ENCODE measurements at regions not wholly inside any gene's neighbourhood (a gene's known extent, or its start where the extent isn't known, plus 50 kb on each side); places are given as distances from the start of the nearest gene placed in this dataset.

- no peaks in the 10 kb centered on the region for H4K20me1 ChIP-seq (ENCODE audit: low read length)
- POLR2A ChIA-PET (ENCODE audit: unreplicated experiment) = no interaction called here
Measured at GRCh38 chrX:134737061-134737460, 59.9 kb downstream of the PABIR2 start.

GRCh38 chrX:134736356-134736755 lies 60.6 kb downstream of the PABIR2 start:
- TF ChIP-seq EZH2 (IDR thresholded peaks at IDR 0.05; ENCODE audit: low read length, unreplicated experiment) = no peak
- no peak for TF ChIP-seq CTCF (conservative IDR thresholded peaks at IDR 0.05; ENCODE audit: low read depth, low read length)
- no peak for TF ChIP-seq EZH2phosphoT487 (IDR thresholded peaks at IDR 0.05; ENCODE audit: borderline replicate concordance, low read length)
- Histone ChIP-seq H3K27ac (ENCODE audit: low read length) (no peak overlapping the region), H4K20me1 (ENCODE audit: low read length) (no peaks in the 10 kb centered on the region), H3K4me3 (ENCODE audit: low read length) (no peak overlapping the region), H3K9me2 (replicated peaks; ENCODE audit: low read length) (no peaks in the 10 kb centered on the region), H3K79me2 (ENCODE audit: low read length) (no peaks in the 10 kb centered on the region), H3K36me3 (ENCODE audit: low read depth, low read length) (no peaks in the 10 kb centered on the region), H3K9me3 (ENCODE audit: low read length) (no peaks in the 10 kb centered on the region), H3K4me1 (ENCODE audit: insufficient read depth, low read length) (no peaks in the 10 kb centered on the region), H3K4me2 (ENCODE audit: low read length) (no peak overlapping the region), H3F3A (ENCODE audit: low read length, unreplicated experiment) (no peaks in the 10 kb centered on the region), H2AFZ (ENCODE audit: low read length) (no peak overlapping the region), H3K27me3 (ENCODE audit: low read length) (no peaks in the 10 kb centered on the region), H3K9ac (ENCODE audit: low read length) (no peak overlapping the region)
- POLR2A ChIA-PET (ENCODE audit: unreplicated experiment) = no interaction called here
- DNase-seq (no peak), ATAC-seq (no peak)
- intact Hi-C loops (cut with micrococcal nuclease) = no loop called here
- CTCF ChIA-PET = no interaction called here
- no TSS peak for BruUV-seq (replicated peaks)

More at GRCh38 chrX:134737061-134737460, 59.9 kb downstream of the PABIR2 start:
- no peaks in the 10 kb centered on the region for H3F3A ChIP-seq (ENCODE audit: low read length, unreplicated experiment)
- CTCF ChIA-PET = no interaction called here
- H3K79me2 ChIP-seq (ENCODE audit: low read length) = no peaks in the 10 kb centered on the region
- no peak overlapping the region for H2AFZ ChIP-seq (ENCODE audit: low read length)
- no peaks in the 10 kb centered on the region for H3K27me3 ChIP-seq (ENCODE audit: low read length)
- no peaks in the 10 kb centered on the region for H3K36me3 ChIP-seq (ENCODE audit: low read depth, low read length)
- no peak overlapping the region for H3K4me3 ChIP-seq (ENCODE audit: low read length)
- H3K4me2 ChIP-seq (ENCODE audit: low read length) = no peak overlapping the region
- H3K4me1 ChIP-seq (ENCODE audit: insufficient read depth, low read length) = no peaks in the 10 kb centered on the region
- no peaks in the 10 kb centered on the region for H3K9me2 ChIP-seq (replicated peaks; ENCODE audit: low read length)
- no peaks in the 10 kb centered on the region for H3K9me3 ChIP-seq (ENCODE audit: low read length)
- ATAC-seq = no peak
- no peak overlapping the region for H3K9ac ChIP-seq (ENCODE audit: low read length)
- intact Hi-C loops (cut with micrococcal nuclease) = no loop called here
- H3K27ac ChIP-seq (ENCODE audit: low read length) = no peak overlapping the region
- no TSS peak for BruUV-seq (replicated peaks)
- TF ChIP-seq CTCF (conservative IDR thresholded peaks at IDR 0.05; ENCODE audit: low read depth, low read length) (no peak), EZH2 (IDR thresholded peaks at IDR 0.05; ENCODE audit: low read length, unreplicated experiment) (no peak), EZH2phosphoT487 (IDR thresholded peaks at IDR 0.05; ENCODE audit: borderline replicate concordance, low read length) (no peak)
- no peak for DNase-seq

- POLR2A ChIA-PET (ENCODE audit: unreplicated experiment) = no interaction called here
- Histone ChIP-seq H3K4me2 (ENCODE audit: low read length) (no peak overlapping the region), H4K20me1 (ENCODE audit: low read length) (no peaks in the 10 kb centered on the region), H3K9ac (ENCODE audit: low read length) (no peak overlapping the region), H3K36me3 (ENCODE audit: low read depth, low read length) (no peaks in the 10 kb centered on the region), H3K27ac (ENCODE audit: low read length) (no peak overlapping the region), H3K79me2 (ENCODE audit: low read length) (no peaks in the 10 kb centered on the region), H3K9me3 (ENCODE audit: low read length) (no peaks in the 10 kb centered on the region), H3F3A (ENCODE audit: low read length, unreplicated experiment) (no peaks in the 10 kb centered on the region), H3K9me2 (replicated peaks; ENCODE audit: low read length) (no peaks in the 10 kb centered on the region), H2AFZ (ENCODE audit: low read length) (no peak overlapping the region), H3K4me3 (ENCODE audit: low read length) (no peak overlapping the region), H3K4me1 (ENCODE audit: insufficient read depth, low read length) (no peaks in the 10 kb centered on the region), H3K27me3 (ENCODE audit: low read length) (no peaks in the 10 kb centered on the region)
- no peak for TF ChIP-seq CTCF (conservative IDR thresholded peaks at IDR 0.05; ENCODE audit: low read depth, low read length)
- TF ChIP-seq EZH2 (IDR thresholded peaks at IDR 0.05; ENCODE audit: low read length, unreplicated experiment) = no peak
- TF ChIP-seq EZH2phosphoT487 (IDR thresholded peaks at IDR 0.05; ENCODE audit: borderline replicate concordance, low read length) = no peak
- no TSS peak for BruUV-seq (replicated peaks)
- ATAC-seq (no peak), DNase-seq (no peak)
- intact Hi-C loops (cut with micrococcal nuclease) = no loop called here
- CTCF ChIA-PET = no interaction called here
Measured at GRCh38 chrX:134735015-134735414, 62.0 kb downstream of the PABIR2 start.

All from PC-3 (cell line).